ENCODE measurements at regions not wholly inside any gene's neighbourhood (a gene's known extent, or its start where the extent isn't known, plus 50 kb on each side); places are given as distances from the start of the nearest gene placed in this dataset.

DNA sequence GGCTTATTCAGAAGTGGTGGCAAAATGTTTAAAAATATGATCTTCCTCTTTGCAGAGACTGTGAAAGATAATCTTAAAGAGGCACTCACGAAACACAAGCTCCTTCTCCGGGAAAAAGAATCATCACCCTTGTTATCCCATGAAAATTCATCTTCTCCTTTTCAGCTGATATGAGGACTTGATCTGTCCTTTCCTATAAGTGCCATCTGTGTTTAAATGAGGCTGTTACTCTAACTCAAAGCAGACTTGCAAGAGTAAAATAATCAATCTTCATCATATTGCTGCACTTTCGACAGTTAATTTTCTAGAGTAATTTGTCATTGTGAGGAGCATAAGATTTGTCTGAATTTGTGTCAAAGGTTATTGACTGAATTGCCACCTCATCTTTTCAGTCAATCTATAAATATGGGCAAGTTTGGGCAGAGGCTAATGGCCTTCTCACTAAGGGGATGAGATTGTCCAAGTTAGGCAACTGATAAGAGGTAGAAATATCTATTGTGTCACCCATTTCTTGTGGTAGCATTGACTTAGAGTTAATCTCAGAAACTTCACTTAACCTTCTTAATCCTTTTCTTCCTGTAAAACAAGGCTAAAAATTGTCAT lies 452.9 kb downstream of the GRXCR1 start:
- no peak for DNase-seq

DNA sequence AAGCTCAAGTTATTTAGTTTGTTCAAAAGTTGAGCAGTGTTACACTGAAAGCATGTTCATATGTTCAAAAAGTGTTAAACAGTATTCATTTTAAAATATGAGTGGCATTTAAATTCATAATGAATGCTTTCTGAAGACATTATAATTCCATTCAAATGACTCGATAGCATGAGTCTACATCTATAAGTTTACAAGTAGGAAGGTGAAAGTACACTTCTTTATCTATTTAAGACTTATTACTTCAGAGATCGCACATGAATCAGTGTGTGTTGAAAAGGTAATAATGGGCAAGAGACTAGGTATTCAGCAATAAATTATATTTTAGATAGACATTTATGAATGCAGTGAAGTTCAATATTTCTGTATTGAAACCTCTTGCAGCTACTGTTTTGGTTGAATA lies 456.1 kb downstream of the GRXCR1 start:
- DNase-seq, result no peak

DNA sequence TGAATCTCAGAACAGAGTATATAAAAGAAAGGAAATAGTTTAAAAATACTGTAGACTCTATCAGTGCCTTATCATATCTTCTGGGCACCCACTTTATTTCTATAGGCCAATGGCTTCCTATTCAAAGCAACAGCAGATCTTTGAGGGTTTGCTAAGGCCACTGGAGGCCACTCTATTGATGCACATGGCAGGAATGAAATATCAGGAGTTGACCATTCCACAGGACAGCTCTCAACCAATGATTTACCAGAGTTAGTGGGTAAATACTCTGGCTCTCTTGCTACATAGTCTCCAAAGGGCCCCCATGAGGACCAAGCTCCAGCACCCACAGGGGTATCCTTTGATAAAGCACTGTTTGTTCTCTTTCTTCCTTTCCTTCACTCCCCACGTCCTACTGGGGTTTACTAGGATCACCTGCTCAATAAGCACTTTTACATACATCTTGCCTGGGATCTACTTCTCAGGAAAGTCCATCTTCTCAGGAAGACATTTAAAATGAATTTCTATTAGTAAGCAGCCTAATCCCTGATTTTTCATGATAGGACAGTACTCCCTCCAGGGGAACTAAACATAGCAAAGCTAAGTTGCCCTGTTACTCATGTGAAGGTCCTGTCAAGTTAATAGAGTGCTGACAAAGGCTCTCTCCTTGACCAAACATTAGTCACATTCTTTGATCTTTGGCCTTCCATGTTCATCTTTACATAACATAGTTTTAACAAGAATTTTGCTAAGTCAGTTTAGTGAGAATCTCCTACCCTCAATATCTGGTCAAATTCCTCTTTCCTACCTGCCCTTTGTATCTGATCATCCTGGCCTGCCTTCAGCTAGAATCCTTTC lies 459.7 kb downstream of the GRXCR1 start:
- DNase-seq, result no peak

DNA sequence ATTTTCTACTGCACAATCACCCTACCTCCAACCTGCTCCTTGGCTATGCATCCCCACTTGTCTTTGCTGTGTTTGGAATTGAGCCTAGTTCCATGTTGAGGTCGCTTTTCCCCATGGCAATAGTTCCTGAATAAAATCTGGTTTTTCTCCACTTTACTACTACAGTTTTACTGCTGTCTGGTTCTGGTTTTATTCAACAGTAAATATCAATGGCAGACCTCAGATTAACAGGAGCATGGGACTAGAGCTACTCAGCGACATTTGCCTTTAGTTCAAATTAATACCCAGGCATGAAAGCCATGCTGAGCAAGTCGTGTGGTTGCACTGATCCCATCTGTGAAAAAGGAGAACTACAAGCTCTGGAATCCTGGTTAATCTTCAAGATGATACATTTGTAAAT lies 460.3 kb downstream of the GRXCR1 start:
- DNase-seq, result no peak

DNA sequence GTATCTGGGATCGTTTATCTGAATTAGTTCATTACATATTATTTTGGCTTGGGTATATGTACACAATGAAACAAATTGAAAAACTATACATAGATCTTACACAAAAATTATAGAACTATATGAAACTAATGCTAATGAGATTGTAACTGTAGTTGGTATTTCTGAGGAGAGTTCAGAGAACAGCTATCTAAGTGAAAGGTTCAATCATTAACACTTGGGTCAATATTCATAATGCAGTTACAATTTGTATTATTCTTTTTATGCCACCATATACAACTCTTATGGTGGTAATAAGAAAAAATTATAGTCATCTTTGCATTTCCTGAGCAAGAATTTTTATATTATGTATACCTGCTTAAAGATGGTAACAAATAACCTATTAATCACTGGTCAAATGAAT lies 461.0 kb downstream of the GRXCR1 start:
- DNase-seq, result no peak

DNA sequence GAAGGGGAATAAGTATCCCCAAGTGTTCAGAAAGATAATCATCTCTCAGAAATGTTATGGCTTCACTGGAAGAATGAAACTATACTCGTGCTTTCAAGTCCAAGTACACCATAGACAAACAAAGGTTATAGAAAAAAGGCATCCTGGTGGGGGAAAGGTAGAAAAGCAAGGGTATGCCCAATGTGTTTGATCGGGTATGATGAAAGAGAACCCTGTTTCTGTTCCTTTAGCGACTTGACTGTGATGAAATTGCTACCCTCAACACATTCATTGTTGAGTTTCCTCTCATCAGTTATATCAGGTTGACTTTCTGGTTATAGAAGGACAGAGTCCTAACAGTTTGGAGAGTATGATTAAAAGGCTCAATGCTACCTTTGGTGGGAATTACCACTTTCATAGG lies 464.3 kb downstream of the GRXCR1 start:
- DNase-seq, result no peak

DNA sequence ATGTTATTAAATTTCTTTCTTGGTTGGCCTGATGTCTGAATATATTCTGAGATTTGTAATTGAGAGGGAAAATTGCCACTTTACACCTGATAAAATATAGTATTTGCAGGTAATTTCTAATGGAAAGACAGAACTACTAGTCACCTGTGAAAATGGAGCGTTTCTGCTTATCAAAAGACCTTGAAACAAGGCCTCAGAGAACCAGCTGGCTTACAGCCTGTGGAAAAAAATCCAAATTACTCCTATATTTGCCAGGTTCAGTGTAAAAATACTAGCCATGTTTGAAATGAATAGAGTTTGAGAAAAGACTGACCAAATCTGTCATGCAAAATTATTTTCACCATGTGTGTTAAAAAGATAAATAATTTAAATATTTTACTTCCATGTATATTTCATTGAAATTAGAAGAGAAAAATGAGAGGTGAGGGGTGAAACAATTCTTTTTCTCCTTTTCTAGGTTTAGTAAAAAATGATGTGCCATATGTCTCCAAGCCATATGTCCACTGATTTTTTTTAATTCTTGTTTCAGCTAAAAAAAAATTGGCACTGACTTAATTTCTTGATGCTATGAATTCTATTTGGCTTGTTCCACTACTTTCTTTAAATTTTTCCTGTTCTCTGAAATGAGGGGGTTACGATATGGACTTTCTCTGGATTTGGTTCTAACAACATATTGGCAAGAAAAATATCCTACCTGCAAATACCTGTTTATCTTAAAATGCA lies 464.9 kb downstream of the GRXCR1 start:
- DNase-seq, result no peak

DNA sequence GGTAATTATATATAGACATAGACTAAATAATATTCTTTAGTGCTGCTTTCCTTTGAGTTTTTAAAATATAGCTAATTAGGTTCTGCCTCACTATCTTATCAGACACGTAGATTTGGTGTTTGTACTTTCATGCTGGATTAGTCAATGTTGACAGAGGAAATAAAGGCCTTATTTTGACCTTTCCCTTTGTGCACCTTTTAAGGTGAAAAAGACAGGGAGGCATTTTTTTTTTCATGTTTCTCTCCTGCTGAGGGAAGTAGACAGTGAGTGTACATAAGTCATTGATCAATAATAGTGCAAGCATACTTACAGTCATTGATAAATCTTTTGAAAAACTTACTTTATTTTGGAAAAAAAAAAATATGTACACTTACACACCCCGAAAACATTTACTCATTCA lies 467.8 kb downstream of the GRXCR1 start:
- DNase-seq, result no peak

DNA sequence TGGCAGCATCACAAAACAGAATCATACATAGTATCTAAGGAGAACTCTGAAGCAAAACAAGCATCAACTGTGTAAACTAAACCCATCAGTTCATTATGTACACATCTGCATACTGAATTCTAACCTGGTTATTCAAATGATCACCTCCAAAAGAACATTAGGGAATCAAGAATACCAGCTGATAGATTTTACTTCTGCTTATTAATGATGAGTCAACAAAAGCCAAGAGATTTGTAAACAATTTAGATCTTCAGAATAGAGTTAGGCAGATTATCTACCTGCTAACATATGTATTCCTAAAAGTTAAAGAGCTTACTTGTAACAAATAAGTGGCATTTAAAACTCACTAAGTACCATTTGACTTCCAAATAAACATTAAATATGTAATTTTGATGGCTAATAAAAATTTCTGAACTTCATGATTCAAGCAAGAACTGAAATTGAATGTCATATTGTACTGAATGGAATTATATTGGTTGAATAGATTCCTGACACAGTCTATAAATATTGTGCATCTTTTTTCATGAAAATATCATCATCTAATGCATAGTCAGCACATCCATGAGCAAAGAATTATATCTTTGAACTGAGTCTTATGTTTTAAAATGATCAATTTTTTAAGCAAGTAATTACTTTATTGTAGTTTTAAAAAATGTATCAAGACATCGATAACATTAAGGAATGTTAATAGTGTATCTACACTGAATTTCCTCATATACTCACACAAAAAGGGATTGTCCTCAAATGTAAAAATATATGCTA lies 470.5 kb downstream of the GRXCR1 start:
- no peak for DNase-seq

DNA sequence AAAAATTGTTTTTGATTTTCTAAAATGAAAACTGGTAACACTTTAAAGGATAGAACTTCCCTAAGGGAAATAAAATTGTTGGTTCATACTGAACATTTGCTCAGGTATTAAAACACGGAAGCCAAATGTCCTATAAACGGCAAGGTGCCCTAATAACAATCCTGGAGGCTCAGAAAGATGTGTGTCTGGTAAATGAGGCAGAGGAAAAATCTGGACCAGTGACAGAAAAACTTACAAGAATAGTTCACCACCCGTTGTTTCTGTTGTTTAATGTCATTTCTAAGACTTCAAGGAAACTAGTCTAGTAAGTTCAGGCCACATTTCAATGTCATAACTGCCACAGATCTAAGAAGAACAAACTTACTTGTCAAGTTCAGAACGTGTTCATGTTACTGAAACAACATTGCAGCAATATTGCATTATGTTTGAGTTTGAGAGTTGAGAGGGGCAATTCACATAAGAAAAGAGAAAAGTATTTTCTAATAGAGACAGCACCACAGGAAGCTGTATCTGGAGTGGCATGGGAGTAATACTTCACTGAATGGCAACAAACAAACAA lies 476.6 kb downstream of the GRXCR1 start:
- DNase-seq, result peak in 1 of 2 donors; percentile 0

DNA sequence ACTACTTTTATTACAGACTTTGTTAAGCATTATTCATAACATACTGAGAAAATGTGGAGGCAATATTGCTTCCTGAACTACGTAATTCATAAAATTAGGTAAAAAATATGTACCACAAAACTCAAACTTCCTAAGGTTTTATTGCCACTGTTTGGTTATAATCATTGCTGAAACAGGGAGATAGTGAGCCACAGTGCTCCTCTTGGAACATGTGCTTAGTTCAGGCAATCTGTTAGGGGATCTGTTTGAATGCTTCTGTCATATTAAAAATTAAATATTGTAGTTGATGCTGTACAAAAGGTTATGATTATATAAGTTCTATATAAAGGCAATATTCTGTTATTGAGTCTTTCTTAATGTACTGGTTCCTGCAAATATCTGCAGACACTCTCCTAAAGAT lies 480.7 kb downstream of the GRXCR1 start:
- no peak for DNase-seq

DNA sequence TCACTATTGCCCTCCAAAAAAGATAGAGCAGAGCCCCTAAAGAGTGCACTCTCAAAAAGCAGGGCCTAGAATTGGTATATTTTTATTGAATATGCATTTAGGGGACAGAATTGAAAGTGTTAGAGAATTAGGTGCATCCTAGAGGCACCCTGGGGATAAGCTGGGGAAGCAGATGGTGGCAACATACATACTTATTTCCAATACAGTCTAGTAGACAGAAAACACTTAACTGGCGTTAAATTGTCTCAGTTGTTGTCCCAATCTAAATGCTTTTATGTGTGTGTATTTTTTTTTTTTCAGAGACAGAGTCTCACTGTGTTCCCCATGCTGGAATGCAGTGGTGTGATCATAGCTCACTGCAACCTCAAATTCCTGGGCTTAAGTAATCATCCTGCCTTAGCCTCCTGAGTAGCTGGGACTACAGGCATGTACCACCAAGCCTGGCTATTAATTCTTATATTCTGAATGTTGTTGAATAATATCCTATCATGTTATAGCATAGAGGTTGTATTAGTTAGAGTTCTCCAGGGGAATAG lies 481.8 kb downstream of the GRXCR1 start:
- DNase-seq, result no peak

DNA sequence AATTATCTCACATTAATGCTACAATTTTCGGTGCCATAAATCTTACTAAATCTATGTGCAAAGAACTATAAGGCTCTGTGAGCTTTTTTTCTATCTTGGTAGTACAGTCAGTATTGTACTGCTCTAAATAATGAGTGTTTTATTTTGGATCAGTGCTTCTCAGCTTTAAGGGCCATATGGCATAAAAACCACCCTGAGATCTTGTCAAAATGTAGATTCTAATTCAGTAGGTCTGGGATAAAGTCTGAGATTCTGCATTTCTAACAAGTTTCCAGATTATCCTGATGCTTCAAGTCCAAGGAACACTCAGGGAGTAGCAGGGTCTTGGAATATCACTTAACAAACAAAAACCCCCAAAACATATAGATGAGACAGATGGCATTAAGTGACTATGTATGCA lies 486.5 kb downstream of the GRXCR1 start:
- DNase-seq, result no peak

DNA sequence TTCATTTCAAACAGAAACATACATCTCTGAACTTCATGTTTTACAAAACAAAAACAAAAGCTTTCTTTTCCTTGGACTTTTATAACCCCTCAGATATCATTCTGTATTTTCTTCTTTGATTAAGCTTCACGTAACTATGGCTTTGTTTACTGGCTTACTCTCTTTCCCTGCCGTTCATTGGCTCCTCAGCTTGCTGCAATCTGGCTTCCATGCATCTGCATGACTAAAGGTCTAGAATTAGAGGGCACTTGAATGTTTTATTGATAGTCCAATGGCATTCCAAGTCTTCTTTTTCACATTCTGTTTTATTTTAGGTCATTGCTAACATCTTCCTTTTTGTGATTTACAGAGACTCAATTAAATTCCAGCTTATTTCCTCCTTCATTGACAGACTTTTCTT lies 487.6 kb downstream of the GRXCR1 start:
- no peak for DNase-seq

DNA sequence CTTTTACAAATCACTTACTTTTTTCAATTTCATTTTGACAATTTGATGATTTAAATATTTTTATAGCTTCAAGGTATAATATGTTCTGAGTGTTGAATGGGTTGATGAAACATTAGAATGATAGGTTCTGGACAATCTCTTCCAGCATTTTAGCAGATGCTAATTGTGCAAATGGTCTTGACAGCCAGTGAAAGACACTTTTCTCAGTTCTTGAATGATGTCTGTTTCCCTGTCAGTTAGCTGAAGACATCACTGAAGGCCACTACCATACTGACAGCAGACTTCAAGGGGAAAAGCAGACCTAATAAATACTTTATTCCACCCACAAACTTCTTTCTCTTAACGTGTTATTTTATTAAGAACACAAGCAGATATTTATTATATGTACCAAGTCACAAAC lies 498.6 kb downstream of the GRXCR1 start:
- DNase-seq, result no peak

DNA sequence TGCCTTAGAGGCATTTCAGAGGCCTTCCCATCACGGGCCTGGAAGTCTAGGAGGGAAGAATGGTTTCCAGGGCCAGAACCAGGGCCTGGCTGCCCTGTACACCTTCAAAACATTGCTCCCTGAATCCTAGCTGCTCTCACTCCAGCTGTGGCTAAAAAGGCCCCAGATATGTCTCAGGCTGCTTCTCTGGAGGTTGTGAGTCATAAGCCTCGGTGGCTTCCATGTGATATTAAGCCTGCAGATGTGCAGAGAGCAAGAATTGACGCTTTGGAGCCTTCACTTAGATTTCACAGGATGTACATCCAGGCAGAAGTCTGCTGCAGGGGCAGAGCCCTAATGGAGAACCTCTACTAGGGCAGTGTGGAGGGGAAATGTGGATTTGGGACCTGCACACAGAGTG lies 502.5 kb downstream of the GRXCR1 start:
- no peak for DNase-seq

DNA sequence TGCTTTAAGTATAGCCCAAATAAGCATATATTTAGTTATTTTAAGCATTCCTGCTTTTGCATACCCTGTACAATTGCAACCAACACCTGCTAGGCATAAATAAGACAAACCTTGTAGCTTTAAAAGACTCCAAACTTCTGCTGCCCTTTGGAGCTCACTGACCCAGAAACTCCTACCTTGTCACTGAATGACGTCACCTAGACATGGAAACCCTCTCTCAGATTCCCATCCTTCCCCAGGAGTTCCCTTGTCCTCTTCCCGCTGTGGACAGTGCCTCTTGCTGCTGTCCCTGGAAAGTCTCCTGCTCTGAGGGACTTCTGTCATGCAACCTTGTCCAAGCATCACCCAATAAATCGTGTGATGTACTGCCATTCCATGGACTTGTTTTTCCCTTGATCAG lies 507.2 kb downstream of the GRXCR1 start:
- no peak for DNase-seq

DNA sequence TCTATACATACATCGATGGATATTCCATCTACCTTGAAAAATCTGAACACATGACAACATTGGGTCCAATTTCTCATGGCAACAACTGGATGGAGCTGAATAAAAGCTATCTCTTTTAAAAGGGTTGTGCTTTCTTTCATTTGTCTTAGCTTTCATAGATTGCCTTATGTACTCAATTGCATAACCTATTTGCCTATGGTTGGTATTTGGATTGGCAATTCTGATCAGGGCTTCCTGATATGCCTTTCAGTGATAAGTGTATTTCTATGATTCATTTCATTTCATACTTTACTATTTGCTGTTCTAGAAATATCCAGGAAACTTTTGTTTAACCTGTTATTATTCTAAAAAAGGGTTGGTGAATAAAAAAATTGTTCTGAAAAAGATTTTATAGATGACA lies 509.9 kb downstream of the GRXCR1 start:
- DNase-seq, result no peak

DNA sequence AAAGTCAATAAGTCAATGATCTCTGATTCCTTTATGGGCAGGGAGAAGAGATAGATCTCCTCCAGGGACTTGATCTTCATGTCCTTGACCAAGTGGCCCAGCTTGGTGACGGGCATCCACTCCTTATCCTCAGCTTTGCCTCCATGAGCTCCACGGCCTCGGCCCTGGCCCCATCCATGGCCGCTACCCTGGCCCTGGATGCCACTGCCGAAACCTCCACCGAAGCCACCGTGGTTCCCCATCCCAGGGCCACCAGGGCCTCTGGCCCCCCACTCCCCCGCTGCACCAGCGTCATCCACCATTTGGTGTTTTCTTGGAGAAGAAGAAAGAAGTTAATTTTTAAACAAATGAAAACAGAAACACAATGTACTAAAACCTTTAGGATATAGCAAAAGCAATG lies 518.1 kb downstream of the GRXCR1 start:
- DNase-seq, result no peak

DNA sequence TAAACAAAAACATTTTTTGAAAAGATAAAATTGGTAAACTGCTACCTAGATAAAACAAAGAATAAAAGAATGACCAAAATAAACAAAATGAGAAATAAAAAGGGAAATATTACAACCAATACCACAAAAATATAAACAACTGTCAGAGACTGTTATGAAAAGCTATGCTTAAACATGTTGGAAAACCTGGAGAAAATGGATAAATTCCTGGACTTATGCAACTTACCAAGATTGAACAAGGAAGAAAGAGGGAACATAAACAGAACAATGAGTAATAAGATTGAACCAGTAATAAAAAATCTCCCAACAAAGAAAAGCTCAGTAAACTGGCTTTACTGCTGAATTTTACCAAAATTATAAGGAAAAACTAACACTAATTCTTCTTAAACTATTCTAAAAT lies 518.7 kb downstream of the GRXCR1 start:
- DNase-seq, result no peak

DNA sequence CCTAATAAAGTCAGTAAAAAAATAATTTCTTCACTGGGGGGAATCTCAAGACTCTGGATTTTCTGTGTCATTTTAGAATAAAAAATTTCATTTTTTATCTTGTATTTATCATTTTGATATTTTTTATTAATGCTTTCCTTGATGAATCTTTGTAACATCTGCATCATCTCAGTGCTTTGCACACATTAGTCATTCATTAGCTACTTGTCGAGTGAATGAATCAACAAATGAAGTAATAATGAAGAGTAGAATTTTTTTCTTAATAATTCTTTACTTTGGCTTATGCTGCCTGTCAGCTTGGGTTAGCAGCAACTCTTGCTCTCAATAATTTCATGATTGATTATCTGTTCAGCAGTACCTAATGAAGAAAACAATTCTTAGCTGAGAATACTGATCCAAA lies 530.8 kb downstream of the GRXCR1 start:
- no peak for DNase-seq

DNA sequence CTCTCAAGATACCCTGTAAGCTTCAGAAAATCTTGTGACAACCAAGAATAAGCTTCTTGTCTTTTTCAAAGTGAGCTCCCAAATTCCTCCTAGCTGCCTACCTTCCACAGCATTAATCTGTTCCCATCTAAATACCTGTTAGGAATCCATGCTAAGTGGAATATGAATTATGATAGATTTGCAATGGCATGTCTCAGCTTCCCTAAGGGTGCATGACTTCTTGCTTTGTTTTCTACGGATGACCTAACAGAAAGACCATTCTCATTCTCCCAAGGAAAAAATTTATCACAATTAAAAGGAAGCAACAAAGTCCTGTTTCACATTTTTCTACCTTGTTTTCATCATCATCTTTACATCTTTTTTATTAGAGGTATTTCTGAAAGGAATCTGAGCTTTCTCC lies 532.7 kb downstream of the GRXCR1 start:
- DNase-seq, result no peak

Measured in right lung (tissue), 2 donors.